Brain microvascular endothelial cell (primary cell): ENCODE measurements at regions not wholly inside any gene's neighbourhood (a gene's known extent, or its start where the extent isn't known, plus 50 kb on each side); places are given as distances from the start of the nearest gene placed in this dataset.

Experiments used
- DNase-seq: peaks from one replicate; pipeline ENCODE4 v3.0.0-alpha.2; 2020
- H3K27ac ChIP-seq: fragments of 250-450 bp; sonication (Bioruptor Pico); 2 replicates; pipeline ENCODE4 v1.5.1; 2020; ENCODE audit warnings: mild to moderate bottlenecking, moderate library complexity
- H3K27me3 ChIP-seq: fragments of 250-450 bp; sonication (Bioruptor Pico); replicated peaks from 2 replicates; pipeline ENCODE4 v1.5.1; 2020; ENCODE audit warnings: mild to moderate bottlenecking
- H3K36me3 ChIP-seq: fragments of 250-450 bp; sonication (Bioruptor Pico); replicated peaks from 2 replicates; pipeline ENCODE4 v1.5.1; 2020; ENCODE audit warnings: mild to moderate bottlenecking
- H3K4me3 ChIP-seq: 2 replicates; pipeline ENCODE4 v1.5.1; 2011; ENCODE audit warnings: low read depth, mild to moderate bottlenecking, control low read depth, low read length, moderate library complexity
- CTCF ChIP-seq: IDR thresholded peaks from 2 replicates; pipeline ENCODE4 v1.5.1; 2011; ENCODE audit warnings: low read depth, mild to moderate bottlenecking, moderate library complexity, low read length, control low read depth, inconsistent platforms; ENCODE audit errors: missing control alignments
- in situ Hi-C: cut with HindIII; loops from 2 replicates; pipeline ENCODE4 v1.10.0; 2017; ENCODE audit warnings: low sequenced_read_pairs, low pct_ligation_motif_present

- no peaks in the 10 kb centered on the region for H3K36me3 ChIP-seq
- H3K27ac ChIP-seq: no peak overlapping the region
- H3K4me3 ChIP-seq: no peak overlapping the region
- no peaks in the 10 kb centered on the region for H3K27me3 ChIP-seq
- in situ Hi-C loops: no loop called here
- TF ChIP-seq CTCF: no peak
- no peak for DNase-seq
These were observed 132.7 kb upstream of the DYRK2 start for GRCh38 chr12:67515679-67516340.

- no peaks in the 10 kb centered on the region for H3K27me3 ChIP-seq
- in situ Hi-C loops: no loop called here
- TF ChIP-seq CTCF: no peak
- H3K36me3 ChIP-seq: no peaks in the 10 kb centered on the region
- no peak for DNase-seq
- no peak overlapping the region for H3K27ac ChIP-seq
- no peak overlapping the region for H3K4me3 ChIP-seq
These were observed 131.2 kb upstream of the DYRK2 start for GRCh38 chr12:67517181-67517887.

- no peak for TF ChIP-seq CTCF
- DNase-seq: no peak
- in situ Hi-C loops: no loop called here
- Histone ChIP-seq H3K27ac (no peak overlapping the region), H3K27me3 (no peaks in the 10 kb centered on the region), H3K36me3 (no peaks in the 10 kb centered on the region), H3K4me3 (no peak overlapping the region)
These were observed 128.8 kb upstream of the DYRK2 start for GRCh38 chr12:67519484-67520433.

- no peak for DNase-seq
- Histone ChIP-seq H3K27ac (no peak overlapping the region), H3K4me3 (no peak overlapping the region), H3K36me3 (no peaks in the 10 kb centered on the region), H3K27me3 (no peaks in the 10 kb centered on the region)
- TF ChIP-seq CTCF: no peak
- in situ Hi-C loops: no loop called here
These were observed 127.9 kb upstream of the DYRK2 start for GRCh38 chr12:67520606-67521005.

GRCh38 chr12:67522222-67522621 is 126.3 kb upstream of the DYRK2 start:
- no peaks in the 10 kb centered on the region for H3K27me3 ChIP-seq
- no peak for DNase-seq
- no peak for TF ChIP-seq CTCF
- no peaks in the 10 kb centered on the region for H3K36me3 ChIP-seq
- in situ Hi-C loops: no loop called here
- no peak overlapping the region for H3K27ac ChIP-seq
- H3K4me3 ChIP-seq: no peak overlapping the region
